Vagina (tissue), 2 donors: ENCODE measurements at regions not wholly inside any gene's neighbourhood (a gene's known extent, or its start where the extent isn't known, plus 50 kb on each side); places are given as distances from the start of the nearest gene placed in this dataset.

Experiments
- DNase-seq, 2 donors: peaks; one replicate each; pipeline ENCODE4 v3.0.0-alpha.2; 2017; ENCODE audit errors: extremely low spot score in 2 of 2
- H3K27ac ChIP-seq: fragments of 200-600 bp; sonication (generic); one replicate; pipeline ENCODE4 v1.5.1; 2019
- H3K27me3 ChIP-seq: fragments of 200-600 bp; sonication (generic); one replicate; pipeline ENCODE4 v1.5.1; 2019
- H3K36me3 ChIP-seq, 2 donors: fragments of 200-600 bp; sonication (generic); one replicate each; pipeline ENCODE4 v1.5.1; 2017 to 2019
- H3K4me1 ChIP-seq: fragments of 200-600 bp; sonication (generic); one replicate; pipeline ENCODE4 v1.5.1; 2019
- H3K4me3 ChIP-seq, 2 donors: fragments of 200-600 bp; sonication (generic); 1 replicate in 1 of 2; 2 replicates in 1 of 2; pipeline ENCODE4 v1.5.1; 2016 to 2019
- H3K9me3 ChIP-seq: fragments of 200-600 bp; sonication (generic); one replicate; pipeline ENCODE4 v1.5.1; 2019
- POLR2A ChIP-seq, 2 donors: fragments of 450-650 bp; IDR thresholded peaks; one replicate each; pipeline ENCODE4 v1.6.1; 2017; ENCODE audit warnings: antibody characterized with exemption in 2 of 2, mild to moderate bottlenecking in 2 of 2, moderate library complexity in 2 of 2
- POLR2AphosphoS5 ChIP-seq, 2 donors: sonication (generic); formaldehyde crosslinking; IDR thresholded peaks; one replicate each; pipeline ENCODE4 v1.9.0; 2017; ENCODE audit warnings: antibody characterized with exemption in 2 of 2, mild to moderate bottlenecking in 2 of 2, low read depth in 1 of 2; ENCODE audit not compliant: insufficient read depth in 1 of 2
- intact Hi-C: fragments of 100-400 bp; cut with DNase I; formaldehyde crosslinking; loops from one replicate; pipeline ENCODE4 v1.15.1; 2023
- TF ChIP-seq, protein P1 (sequence below), 3 experiments: fragments of 450-650 bp in 2 of 3; fragments of 200-600 bp in 1 of 3; sonication (generic) in 1 of 3; IDR thresholded peaks; one replicate each; pipeline ENCODE4 v1.5.1; 2017 to 2019; ENCODE audit warnings: antibody characterized with exemption in 3 of 3, mild to moderate bottlenecking in 2 of 3, moderate library complexity in 2 of 3

- TF ChIP-seq POLR2A (IDR thresholded peaks at IDR 0.05) (no peak), POLR2AphosphoS5 (IDR thresholded peaks at IDR 0.05; ENCODE audit: insufficient read depth in 1 of 2, low read depth in 1 of 2) (no peak)
- TF ChIP-seq, protein P1, sequence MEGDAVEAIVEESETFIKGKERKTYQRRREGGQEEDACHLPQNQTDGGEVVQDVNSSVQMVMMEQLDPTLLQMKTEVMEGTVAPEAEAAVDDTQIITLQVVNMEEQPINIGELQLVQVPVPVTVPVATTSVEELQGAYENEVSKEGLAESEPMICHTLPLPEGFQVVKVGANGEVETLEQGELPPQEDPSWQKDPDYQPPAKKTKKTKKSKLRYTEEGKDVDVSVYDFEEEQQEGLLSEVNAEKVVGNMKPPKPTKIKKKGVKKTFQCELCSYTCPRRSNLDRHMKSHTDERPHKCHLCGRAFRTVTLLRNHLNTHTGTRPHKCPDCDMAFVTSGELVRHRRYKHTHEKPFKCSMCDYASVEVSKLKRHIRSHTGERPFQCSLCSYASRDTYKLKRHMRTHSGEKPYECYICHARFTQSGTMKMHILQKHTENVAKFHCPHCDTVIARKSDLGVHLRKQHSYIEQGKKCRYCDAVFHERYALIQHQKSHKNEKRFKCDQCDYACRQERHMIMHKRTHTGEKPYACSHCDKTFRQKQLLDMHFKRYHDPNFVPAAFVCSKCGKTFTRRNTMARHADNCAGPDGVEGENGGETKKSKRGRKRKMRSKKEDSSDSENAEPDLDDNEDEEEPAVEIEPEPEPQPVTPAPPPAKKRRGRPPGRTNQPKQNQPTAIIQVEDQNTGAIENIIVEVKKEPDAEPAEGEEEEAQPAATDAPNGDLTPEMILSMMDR (IDR thresholded peaks at IDR 0.05): no peak
- DNase-seq: peak in 1 of 2 donors; percentile 49
Measured at GRCh38 chr20:40744072-40744817, 55.2 kb upstream of the MAFB start.

GRCh38 chr20:40744818-40745175 lies 55.8 kb upstream of the MAFB start:
- no peaks in the 10 kb centered on the region for H3K36me3 ChIP-seq
- TF ChIP-seq, protein P1 (IDR thresholded peaks at IDR 0.05): no peak
- no peak for TF ChIP-seq POLR2AphosphoS5 (IDR thresholded peaks at IDR 0.05; ENCODE audit: insufficient read depth in 1 of 2, low read depth in 1 of 2)
- no peak for TF ChIP-seq POLR2A (IDR thresholded peaks at IDR 0.05)
- intact Hi-C loops: no loop called here
- no peaks in the 10 kb centered on the region for H3K27me3 ChIP-seq
- H3K9me3 ChIP-seq: no peaks in the 10 kb centered on the region
- H3K4me1 ChIP-seq: peaks cover 5% of the 10 kb centered on the region
- DNase-seq: no peak
- H3K27ac ChIP-seq: no peak overlapping the region
- no peak overlapping the region for H3K4me3 ChIP-seq

More at GRCh38 chr20:40744072-40744817, 55.2 kb upstream of the MAFB start:
- Histone ChIP-seq H3K27me3 (no peaks in the 10 kb centered on the region), H3K27ac (no peak overlapping the region), H3K9me3 (no peaks in the 10 kb centered on the region), H3K4me1 (no peaks in the 10 kb centered on the region), H3K4me3 (no peak overlapping the region), H3K36me3 (no peaks in the 10 kb centered on the region)
- intact Hi-C loops: no loop called here

DNA sequence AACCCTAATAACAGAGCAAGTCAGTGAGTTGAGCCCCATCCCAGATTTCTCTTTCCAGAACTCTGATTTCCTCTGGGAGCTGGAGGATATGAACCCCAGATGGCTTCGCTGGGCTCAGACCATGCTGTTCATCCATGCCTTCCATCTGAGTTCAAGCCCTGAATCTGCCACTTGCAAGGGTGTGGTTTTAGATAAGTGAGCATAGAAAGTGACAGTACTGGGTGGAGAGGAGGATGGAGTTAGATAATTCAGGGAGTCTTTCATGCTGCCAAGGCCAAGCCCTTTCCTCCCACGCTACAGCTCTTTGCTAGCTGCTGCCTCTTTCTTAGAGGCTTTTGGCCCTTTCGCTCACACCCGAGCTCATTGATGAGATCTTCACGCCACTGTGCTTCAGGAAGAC lies 57.2 kb upstream of the MAFB start:
- Histone ChIP-seq H3K4me1 (peaks cover 12% of the 10 kb centered on the region), H3K27me3 (no peaks in the 10 kb centered on the region), H3K9me3 (no peaks in the 10 kb centered on the region), H3K27ac (no peak overlapping the region), H3K4me3 (no peak overlapping the region), H3K36me3 (no peaks in the 10 kb centered on the region)
- peak in 1 of 2 donors; percentile 74 for DNase-seq
- TF ChIP-seq POLR2A (IDR thresholded peaks at IDR 0.05) (no peak), POLR2AphosphoS5 (IDR thresholded peaks at IDR 0.05; ENCODE audit: insufficient read depth in 1 of 2, low read depth in 1 of 2) (no peak)
- TF ChIP-seq, protein P1 (IDR thresholded peaks at IDR 0.05): no peak
- intact Hi-C loops: no loop called here

- peaks cover 12% of the 10 kb centered on the region for H3K4me1 ChIP-seq
- no peak overlapping the region for H3K27ac ChIP-seq
- intact Hi-C loops: no loop called here
- no peaks in the 10 kb centered on the region for H3K36me3 ChIP-seq
- H3K9me3 ChIP-seq: no peaks in the 10 kb centered on the region
- no peak for DNase-seq
- TF ChIP-seq POLR2AphosphoS5 (IDR thresholded peaks at IDR 0.05; ENCODE audit: insufficient read depth in 1 of 2, low read depth in 1 of 2) (no peak), POLR2A (IDR thresholded peaks at IDR 0.05) (no peak)
- TF ChIP-seq, protein P1 (IDR thresholded peaks at IDR 0.05): no peak
- no peaks in the 10 kb centered on the region for H3K27me3 ChIP-seq
- no peak overlapping the region for H3K4me3 ChIP-seq
Measured at GRCh38 chr20:40748182-40748581, 59.1 kb upstream of the MAFB start.

- no peaks in the 10 kb centered on the region for H3K27me3 ChIP-seq
- no peak overlapping the region for H3K27ac ChIP-seq
- no peak for DNase-seq
- intact Hi-C loops: no loop called here
- H3K36me3 ChIP-seq: no peaks in the 10 kb centered on the region
- peaks cover 23% of the 10 kb centered on the region for H3K4me1 ChIP-seq
- no peaks in the 10 kb centered on the region for H3K9me3 ChIP-seq
- TF ChIP-seq, protein P1 (IDR thresholded peaks at IDR 0.05): no peak
- TF ChIP-seq POLR2AphosphoS5 (IDR thresholded peaks at IDR 0.05; ENCODE audit: insufficient read depth in 1 of 2, low read depth in 1 of 2) (no peak), POLR2A (IDR thresholded peaks at IDR 0.05) (no peak)
- H3K4me3 ChIP-seq: no peak overlapping the region
Measured at GRCh38 chr20:40749985-40750506, 61.0 kb upstream of the MAFB start.
